NCI-H128 (cell line): ENCODE measurements at regions not wholly inside any gene's neighbourhood (a gene's known extent, or its start where the extent isn't known, plus 50 kb on each side); places are given as distances from the start of the nearest gene placed in this dataset.

Experiments
- DNase-seq: peaks from one replicate; lab custom pipeline; 2025; ENCODE audit not compliant: unreplicated experiment; lab: John Stamatoyannopoulos, UW

DNA sequence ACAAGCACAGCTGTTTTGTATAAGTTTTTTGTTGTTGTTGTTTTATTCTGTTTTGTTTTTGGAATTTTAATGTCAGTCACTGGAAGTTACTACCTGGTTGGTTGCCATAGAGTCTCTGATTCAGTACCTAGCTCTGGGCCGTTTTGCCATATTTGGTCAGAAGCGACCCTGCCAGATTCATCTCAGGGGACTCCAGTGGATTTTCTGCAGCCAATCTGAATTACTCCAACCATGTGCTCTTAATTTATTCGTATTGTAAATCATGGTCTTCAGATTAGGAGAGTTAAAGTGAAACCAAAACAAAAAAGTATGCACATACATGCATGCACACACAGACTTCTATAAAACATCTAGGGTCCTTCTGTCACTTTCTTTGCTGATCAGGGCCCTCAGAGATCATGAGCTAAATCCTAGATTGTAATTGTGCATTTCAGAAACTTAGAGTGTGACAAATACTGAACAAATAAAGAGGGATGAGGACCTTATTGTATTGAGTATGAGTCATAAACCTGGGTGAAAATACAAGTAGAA, 317.4 kb upstream of the UBE2E3 start:
- DNase-seq = no peak

DNA sequence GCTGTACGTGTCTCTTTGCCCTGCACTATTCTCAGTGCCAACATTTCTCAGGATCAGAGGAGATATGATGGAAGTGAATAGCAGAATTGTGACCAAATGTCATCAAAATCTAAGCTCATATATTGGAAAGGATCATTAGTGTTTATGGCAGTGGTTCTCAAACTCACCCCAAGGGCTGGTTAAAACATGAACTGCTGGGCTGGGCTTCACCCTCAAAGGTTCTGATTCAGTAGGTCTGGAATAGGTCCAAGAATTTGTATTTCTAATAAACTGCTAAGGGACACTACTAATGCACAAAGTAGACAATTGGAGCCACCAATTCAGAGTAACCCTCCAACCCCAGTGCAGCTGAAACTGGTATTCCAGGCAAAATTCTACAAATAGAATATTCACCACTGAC, 317.9 kb upstream of the UBE2E3 start:
- DNase-seq = no peak

DNA sequence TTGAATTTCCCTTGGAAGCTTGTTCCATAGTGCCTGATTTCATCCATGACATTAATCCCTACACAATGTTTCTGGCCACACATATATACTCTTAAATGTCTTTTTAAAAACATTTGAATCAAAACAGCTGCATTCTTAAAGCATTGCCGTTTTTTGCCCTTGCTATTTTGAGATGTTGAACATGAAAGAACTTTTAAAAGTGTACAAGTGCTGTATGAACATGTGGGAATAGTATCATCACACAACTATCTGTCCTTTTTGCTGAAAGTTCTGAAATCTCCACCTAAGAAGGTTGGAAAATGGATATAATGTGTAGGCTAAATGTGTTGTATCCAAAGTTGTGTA, 318.7 kb upstream of the UBE2E3 start:
- no peak for DNase-seq

DNA sequence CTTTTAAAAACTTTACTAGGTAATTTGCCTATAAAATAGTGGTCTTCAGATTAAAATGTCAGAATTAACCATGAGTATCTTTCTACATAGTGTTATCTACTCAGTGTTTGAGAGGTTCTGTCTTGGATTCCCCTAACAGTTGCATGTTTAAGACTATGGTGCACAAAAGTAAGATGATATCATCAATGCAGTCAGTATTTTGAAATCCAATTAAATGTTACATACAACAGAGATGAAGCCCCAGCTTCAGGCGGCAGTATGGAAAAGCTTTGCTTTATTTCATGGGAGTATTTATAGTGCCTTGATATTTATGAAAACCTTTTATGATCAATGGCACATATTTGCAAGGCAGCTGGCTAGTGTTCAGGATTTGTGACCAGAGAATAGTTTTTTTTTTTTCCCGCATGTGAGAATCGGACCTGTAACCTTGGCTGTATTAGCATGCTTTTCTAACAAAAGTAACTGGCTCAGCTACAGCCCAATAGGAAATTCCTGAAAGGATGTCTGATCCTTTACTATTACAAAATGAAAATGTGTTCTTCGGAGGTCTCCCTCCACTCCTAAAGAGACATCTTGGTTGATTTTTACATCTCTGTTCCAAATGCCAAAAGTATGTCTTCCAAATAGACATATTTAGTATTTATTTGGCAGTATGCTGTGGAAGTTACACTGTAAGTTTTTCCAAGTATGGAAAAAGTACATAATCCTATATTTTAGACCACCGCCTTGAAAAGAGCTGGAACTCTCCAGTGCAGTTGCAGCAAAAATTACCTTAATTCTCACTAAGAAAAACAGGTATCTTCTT, 319.3 kb upstream of the UBE2E3 start:
- no peak for DNase-seq

DNA sequence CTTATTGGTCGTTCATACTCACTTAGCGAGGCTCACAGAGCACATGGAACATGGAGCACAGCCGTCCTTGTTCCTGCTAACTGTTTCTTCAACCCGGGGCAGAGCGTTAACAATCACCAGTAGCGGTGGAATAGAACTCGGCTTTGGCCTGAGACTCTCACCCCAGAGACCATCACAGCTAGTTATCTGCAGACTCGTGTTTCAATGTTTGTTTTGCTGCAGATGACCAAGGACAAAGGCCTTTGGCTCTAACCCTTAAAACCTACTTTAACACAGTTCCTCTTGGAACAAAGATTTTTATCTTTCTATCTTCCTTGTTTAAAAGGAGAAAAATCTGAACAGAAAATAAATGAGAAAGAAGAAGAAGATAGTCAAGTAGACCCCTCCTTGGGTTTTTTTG, 320.2 kb upstream of the UBE2E3 start:
- DNase-seq = no peak

DNA sequence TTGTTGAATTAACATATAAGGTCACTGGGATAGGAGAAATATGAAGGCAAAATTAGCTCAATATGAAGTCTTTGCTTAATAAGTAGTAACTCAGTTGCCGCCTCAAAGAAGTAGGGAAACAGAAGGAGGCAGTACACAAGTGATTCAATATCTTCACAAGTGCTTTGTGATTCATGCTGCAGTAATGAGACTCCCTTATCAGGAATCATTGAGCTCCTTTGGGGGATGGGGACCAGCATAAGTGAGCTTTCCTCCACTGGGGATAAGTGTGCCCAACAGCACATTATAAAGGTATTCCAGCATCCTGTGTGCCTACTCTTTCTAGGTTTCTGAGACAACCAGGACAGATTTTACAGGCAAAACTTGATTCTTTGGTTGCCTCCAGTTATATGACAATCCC, 323.4 kb upstream of the UBE2E3 start:
- no peak for DNase-seq

DNA sequence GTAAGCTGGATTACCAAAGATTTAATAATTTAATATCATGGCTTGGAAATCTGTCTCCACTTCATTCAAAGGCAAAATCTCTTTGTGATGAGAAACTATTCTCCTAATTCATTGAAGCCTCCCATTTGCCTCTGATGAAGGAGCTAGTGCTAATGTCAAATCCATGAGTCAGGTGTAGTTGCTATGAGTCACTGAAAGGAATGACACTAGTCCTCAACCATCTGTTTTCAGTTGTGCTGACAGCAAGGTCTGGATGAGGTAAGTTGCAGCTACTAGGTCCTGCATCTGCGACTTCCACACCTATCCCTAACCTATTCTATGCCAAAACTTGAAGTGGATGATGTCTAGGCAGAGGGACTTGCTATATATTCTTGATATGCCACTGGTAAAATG, 324.0 kb upstream of the UBE2E3 start:
- no peak for DNase-seq

DNA sequence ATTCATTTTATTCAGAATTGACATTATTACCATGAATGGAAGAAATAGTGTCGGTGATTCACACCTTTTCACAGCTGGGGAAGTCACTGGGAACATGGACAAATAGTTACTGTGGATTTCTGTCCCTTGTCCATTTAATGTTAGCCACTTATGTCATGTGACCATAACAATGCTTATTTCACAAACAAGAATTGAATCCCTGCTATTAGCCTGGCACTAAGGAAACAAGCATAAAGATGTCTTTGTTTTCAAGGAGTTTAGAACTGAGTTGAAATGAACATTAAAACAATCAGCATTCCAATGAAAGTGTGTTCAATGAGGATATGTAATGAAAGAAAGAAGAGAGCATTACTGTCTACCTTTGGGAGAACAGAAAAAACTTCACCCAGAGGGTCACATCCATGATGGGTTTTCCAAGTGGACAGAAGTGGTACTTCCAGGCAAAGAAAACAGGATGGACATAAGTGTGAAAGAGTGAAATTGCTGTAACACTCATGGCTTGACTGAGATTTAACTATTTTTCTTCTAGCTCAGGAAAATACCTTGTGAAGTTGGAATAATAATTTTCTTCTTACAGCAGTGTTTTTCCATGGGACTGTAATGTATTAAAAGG, 324.5 kb upstream of the UBE2E3 start:
- DNase-seq = no peak

DNA sequence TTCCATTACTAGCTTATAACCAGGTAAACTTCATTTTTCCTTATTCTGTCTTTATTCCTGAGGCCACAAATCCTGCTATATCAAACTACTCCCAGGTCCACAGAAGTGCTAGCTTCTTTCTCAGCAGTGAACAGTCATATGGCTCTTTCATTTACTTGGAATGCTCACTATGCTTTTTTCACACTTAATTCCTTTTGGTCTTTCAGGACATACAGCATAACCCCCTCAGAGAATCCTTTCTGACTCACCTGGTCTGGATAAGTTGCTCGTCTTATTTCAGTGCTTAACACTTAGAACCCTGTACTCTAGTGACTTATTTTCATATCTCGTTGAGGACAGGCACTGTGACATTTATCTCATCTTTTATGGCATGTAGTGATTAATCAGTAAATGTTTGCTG, 325.0 kb upstream of the UBE2E3 start:
- DNase-seq = no peak

DNA sequence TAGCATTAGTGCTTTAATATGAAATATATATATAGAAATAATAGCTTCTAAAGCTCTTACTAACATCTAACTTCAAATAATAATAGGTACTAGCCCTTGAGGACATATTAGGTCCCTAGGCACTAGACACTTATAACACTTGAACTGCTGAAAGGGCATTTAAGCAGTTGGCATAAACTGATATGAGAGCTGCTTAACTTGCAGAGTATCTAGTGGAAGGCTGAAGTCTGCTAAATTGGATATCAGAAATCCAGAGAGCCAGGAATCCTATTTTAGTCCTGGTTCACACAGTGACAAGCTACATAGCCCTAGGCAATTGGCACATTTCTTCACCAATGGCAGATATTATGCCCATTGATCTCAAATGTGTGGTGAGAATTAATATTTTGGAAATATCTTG, 326.9 kb upstream of the UBE2E3 start:
- no peak for DNase-seq

DNA sequence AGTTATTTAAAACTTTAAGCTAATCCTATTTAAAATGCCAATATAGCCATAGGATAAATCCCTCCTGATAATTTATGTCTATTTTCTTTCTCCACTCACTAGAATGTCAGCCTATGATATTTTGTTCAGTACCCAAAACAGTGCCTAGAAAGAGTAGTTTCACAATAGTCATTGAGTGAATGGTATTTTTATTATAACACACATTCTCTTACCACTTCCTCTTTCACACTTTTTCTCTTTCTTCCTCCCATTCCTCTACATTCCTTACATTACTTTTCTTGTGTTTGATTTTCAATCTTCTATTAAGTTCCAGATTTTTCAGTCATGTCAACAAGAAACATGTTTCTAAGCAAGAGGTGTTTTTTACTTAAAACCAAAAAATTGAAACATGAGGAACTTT, 327.6 kb upstream of the UBE2E3 start:
- DNase-seq = no peak

DNA sequence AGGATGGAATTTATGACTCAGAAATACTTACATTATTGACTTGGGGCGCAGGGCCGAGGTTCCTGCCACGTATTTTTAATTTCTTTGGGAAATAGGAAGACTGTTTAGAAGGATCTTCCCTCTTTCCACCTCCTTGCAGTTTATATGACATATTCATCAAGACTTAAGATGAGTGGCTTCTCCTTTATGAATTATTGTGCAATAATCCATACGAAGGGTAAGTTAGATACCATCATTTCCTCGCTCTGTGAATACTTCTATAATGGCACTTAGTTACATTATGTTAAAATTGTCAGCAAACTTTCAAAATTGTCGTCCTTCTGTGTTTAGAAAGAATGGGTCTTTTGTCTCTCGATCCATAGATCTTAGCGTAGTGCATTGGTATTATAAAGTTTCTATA, 328.8 kb upstream of the UBE2E3 start:
- no peak for DNase-seq

DNA sequence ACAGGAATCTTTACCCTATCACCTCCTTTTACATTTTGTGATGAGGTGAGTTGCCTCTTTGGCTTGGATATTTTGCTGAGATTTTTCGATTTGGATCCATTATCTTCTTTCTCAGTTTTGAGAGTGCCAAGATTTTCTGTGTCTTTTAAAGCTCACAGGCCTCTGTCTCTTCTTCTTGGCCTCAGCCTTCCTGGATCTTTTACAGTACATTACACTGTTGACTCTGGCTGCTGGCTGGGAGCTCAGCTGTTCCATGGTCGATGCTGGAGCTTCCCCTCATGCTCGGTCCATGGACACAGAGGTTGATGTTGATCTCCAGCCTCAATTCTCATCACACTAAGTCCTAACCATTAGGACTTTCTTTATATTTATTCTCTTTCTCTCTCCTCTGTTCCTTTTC, 332.8 kb upstream of the UBE2E3 start:
- no peak for DNase-seq

DNA sequence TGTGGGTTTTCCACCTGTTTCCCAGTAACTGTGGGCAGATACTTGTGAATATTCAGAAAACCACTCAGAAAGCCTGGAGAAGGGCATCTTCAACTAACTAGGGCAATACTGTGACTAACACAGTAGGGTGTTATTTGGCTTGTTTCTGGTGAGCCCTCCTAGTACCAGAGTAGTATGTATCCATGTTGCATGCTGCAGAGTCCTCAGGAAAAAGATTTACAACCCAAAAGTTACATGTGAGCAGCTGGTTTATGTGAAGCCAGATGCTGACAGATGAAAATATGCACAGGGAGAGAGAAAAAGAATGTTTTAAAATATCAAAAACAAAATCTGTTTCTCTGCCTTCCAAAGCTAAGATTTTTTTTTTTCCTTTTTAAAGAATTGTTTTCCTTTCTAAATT, 333.2 kb upstream of the UBE2E3 start:
- no peak for DNase-seq

DNA sequence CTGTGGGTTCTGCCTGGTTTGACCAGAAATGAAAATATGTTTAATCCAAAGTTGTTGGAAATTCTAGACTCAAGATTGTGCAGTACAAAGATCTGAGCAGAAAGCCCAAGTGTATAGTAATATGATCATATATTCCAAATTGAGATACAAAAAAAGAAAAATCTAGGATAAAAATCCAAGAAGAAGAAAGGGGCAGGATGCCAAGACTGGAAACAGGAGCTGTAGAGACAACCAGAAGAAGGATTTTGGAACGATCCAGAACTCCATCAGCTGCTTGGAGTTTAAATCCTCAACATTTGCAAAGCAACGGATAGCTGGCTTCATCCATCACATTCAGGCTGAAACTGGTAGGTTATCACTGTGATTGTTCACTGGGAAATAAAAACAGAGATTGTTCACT, 333.6 kb upstream of the UBE2E3 start:
- no peak for DNase-seq

DNA sequence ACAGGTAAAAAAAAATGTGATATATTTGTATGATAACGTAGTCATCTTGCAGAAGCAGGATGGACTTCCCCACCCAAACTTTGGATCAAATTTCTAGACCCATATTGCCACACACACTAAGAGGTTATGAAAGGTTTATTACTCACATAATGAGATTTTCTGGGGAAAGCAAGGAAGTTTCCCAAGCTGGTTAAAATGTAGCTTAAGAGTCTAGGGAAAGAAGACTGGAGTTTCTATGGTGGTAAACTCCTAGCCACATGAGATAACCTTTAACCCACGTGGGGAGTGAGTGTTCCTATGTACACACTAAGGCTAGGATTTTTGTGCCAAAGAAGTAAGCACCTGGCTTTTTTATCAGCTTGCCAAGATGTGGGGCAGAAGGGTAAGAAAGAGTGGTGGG, 335.7 kb upstream of the UBE2E3 start:
- DNase-seq = no peak

DNA sequence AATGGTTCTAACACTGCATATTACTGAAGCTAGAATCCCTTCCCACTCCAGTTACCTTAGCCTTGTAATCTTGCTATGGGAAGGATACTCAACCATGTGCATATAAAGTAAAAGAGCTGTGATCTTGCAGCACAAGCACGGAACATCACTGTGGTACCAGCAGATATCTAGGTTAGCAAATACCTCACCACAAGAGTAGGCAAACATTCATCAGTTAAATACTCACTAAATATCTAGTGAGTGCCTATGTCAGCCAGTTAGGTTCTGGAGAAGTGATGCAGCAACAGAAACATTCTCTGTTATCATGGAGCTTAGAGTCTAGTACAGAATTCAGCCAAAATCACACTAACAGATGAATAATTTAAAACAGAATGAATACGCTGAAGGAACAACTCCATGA, 349.6 kb upstream of the UBE2E3 start:
- no peak for DNase-seq

DNA sequence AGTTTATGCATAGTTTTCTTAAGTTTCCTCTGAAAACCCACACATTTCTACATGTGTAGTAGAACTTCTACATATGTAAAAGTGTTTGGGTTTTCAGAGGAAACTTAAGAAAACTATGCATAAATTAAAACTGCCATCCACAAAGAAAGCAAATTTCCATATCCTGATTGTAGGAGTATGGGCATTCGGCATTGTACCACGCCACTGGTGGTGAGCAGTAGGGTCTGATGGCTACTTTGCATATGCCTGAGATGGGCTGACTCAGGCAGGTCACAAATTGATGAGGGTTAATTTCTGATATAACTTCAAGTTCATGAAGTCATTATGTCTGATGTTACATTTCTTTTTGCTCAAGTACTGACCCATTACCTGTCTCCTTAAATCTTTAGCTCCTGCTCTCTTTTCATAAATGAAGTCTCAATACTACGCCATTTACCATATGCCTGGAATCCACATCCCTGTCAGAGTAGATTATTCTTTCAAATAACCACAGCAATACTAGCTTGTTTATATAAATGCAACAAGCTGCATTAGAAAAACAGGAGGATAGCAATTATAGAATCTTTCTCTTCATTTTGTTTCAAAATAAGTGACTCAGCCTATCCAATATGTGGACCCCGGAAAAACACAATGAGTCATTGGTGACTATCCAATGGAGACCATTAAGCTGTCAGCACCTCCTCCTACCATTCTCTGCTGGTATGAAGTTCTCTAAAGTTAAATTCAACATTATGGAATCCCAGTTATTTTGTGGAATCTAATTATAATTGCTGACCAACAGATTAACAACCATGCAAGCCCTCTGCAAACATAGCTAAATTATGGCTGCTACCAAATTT, 355.2 kb upstream of the UBE2E3 start:
- DNase-seq = no peak

DNA sequence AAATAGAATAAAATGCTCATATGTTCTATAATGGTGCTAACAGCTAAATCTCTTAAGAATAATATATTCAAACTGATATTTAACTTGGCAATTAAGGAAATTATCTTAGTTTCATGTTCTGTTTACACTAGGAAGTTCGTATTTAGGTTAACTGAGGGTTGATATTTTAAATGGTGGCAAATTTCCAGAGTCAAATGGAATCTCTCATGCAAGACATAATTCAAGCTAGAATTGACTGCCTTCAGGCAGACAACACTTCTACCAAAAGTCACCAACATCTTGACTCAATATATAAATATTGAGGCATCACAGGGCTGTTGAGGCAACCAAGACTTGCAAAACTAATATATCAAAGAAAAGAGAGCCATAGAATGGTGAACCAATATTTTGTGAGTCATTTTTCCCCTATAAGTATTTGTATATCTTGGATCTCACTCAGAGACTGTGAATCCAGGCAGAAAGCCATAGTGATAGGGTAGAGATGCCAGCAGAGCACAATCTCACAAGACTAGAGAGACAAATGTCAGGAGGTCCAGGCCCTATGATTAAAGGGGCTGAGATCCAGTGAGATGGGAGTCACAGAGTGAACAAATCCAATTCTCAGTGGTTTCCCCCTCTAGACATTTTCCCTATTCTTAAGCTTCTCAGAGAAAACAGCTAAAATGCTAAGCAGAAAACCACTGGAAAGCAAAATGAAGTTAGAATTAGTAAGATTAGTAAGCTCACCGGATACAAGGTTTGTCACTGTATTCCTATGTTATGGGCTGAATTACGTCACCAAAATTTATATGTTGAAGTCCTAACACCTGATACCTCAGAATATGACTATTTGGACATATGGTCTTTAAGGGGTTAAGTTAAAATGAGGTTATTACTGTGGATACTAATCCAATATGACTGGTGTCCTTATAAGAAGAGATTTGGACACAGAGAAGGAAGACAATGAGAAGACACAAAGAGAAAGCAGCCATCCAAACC, 358.2 kb upstream of the UBE2E3 start:
- no peak for DNase-seq

DNA sequence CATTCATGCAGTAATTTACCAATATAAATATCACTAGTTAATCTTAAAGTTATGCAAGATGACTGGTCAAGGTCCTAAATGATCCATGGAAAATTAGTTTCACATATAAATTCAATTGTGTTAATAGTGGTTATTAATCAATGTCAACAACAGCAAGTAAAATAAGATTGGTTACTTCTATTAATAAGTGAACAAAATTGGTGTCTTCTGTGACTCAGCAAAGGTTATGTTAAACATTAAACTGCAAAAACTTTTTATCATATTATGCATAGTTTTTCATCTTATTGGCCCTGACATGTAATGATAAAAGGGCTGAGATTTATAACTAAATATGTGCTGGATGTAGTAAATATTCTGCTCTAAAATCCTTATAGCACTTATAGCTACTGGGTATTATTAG, 359.0 kb upstream of the UBE2E3 start:
- DNase-seq = no peak

DNA sequence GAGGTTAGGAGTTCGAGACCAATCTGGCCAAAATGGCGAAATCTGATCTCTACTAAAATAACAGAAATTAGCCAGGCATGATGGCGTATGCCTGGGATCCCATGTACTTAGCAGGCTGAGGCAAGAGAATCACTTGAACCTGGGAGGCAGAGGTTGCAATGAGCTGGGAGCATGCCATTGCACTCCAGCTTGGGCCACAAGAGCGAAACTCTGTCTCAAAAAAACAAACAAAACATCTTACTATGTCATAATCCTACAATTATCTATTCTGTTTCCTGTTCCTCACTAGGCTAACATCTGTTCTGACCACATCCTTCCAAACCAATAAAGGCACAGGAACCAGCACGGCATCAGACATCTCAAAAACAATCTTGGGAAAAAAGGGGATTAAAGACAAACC, 361.8 kb upstream of the UBE2E3 start:
- no peak for DNase-seq
